Right renal pelvis (tissue), 4 donors: ENCODE measurements at regions not wholly inside any gene's neighbourhood (a gene's known extent, or its start where the extent isn't known, plus 50 kb on each side); places are given as distances from the start of the nearest gene placed in this dataset.

Source experiments
- DNase-seq, 4 donors: peaks; one replicate each; pipeline ENCODE4 v3.0.0-alpha.2; 2013; ENCODE audit warnings: low read depth in 4 of 4, low spot score in 3 of 4, missing footprints in 1 of 4

GRCh38 chr1:96329121-96329520, 392.5 kb upstream of the PTBP2 start:
- DNase-seq: no peak

GRCh38 chr1:96331596-96331995, 390.0 kb upstream of the PTBP2 start:
- no peak for DNase-seq

- no peak for DNase-seq
Observed at GRCh38 chr1:96333522-96334235, 387.9 kb upstream of the PTBP2 start.

GRCh38 chr1:96334236-96334557, 387.4 kb upstream of the PTBP2 start:
- DNase-seq: no peak

- DNase-seq: no peak
Observed at GRCh38 chr1:96338622-96339021, 383.0 kb upstream of the PTBP2 start.

- DNase-seq: no peak
Observed at GRCh38 chr1:96340686-96341085, 380.9 kb upstream of the PTBP2 start.

GRCh38 chr1:96346719-96347118, 374.9 kb upstream of the PTBP2 start:
- DNase-seq: no peak

GRCh38 chr1:96349896-96350295, 371.7 kb upstream of the PTBP2 start:
- DNase-seq: no peak

- no peak for DNase-seq
Observed at GRCh38 chr1:96352733-96353132, 368.9 kb upstream of the PTBP2 start.

GRCh38 chr1:96355521-96355920, 366.1 kb upstream of the PTBP2 start:
- DNase-seq: no peak

- DNase-seq: no peak
Observed at GRCh38 chr1:96355961-96356360, 365.6 kb upstream of the PTBP2 start.

GRCh38 chr1:96357141-96357765, 364.3 kb upstream of the PTBP2 start:
- no peak for DNase-seq

GRCh38 chr1:96358057-96358456, 363.5 kb upstream of the PTBP2 start:
- no peak for DNase-seq

GRCh38 chr1:96360036-96360795, 361.4 kb upstream of the PTBP2 start:
- DNase-seq: no peak

- DNase-seq: no peak
Observed at GRCh38 chr1:96361271-96361856, 360.2 kb upstream of the PTBP2 start.

GRCh38 chr1:96361961-96362360, 359.6 kb upstream of the PTBP2 start:
- no peak for DNase-seq

- DNase-seq: no peak
Observed at GRCh38 chr1:96362623-96363022, 359.0 kb upstream of the PTBP2 start.

- no peak for DNase-seq
Observed at GRCh38 chr1:96363826-96364225, 357.8 kb upstream of the PTBP2 start.

- no peak for DNase-seq
Observed at GRCh38 chr1:96364576-96364975, 357.0 kb upstream of the PTBP2 start.

GRCh38 chr1:96365076-96365475, 356.5 kb upstream of the PTBP2 start:
- DNase-seq: no peak

- no peak for DNase-seq
Observed at GRCh38 chr1:96365596-96366390, 355.8 kb upstream of the PTBP2 start.
